ENCODE measurements at regions not wholly inside any gene's neighbourhood (a gene's known extent, or its start where the extent isn't known, plus 50 kb on each side); places are given as distances from the start of the nearest gene placed in this dataset.

- TF ChIP-seq CTCF (IDR thresholded peaks at IDR 0.05; ENCODE audit: low read length): no peak
- no peak for TF ChIP-seq EZH2 (IDR thresholded peaks at IDR 0.05; ENCODE audit: borderline replicate concordance, low read length)
Measured at GRCh38 chr13:99064624-99065234, 86.9 kb upstream of the DOCK9 start.
